Suppressor macrophage treated with lipopolysaccharide for 4 hours (primary cell): ENCODE measurements at regions not wholly inside any gene's neighbourhood (a gene's known extent, or its start where the extent isn't known, plus 50 kb on each side); places are given as distances from the start of the nearest gene placed in this dataset.
"Not testable (repeated sequence)": the region's sequence is repeated elsewhere in the genome, so short reads cannot be mapped to it uniquely, and the experiment has no call there.

Experiments
- DNase-seq: peaks from one replicate; pipeline ENCODE4 v3.0.0-alpha.2; 2020

GRCh38 chr7:86366946-86367345 lies 276.8 kb upstream of the GRM3 start:
- no peak for DNase-seq

GRCh38 chr7:86340407-86340806 lies 303.3 kb upstream of the GRM3 start:
- DNase-seq = not testable (repeated sequence)

- DNase-seq = no peak
Measured at GRCh38 chr7:86339051-86339450, 304.7 kb upstream of the GRM3 start.

- no peak for DNase-seq
Measured at GRCh38 chr7:86328801-86329433, 314.8 kb upstream of the GRM3 start.

- no peak for DNase-seq
Measured at GRCh38 chr7:86326847-86327246, 316.9 kb upstream of the GRM3 start.

GRCh38 chr7:86320889-86321288 lies 322.8 kb upstream of the GRM3 start:
- DNase-seq = no peak

GRCh38 chr7:86320341-86320740 lies 323.4 kb upstream of the GRM3 start:
- no peak for DNase-seq

GRCh38 chr7:86313842-86314241 lies 329.9 kb upstream of the GRM3 start:
- DNase-seq = no peak

GRCh38 chr7:86301301-86301700 lies 342.4 kb upstream of the GRM3 start:
- no peak for DNase-seq

GRCh38 chr7:86295526-86295925 lies 348.2 kb upstream of the GRM3 start:
- DNase-seq = no peak

- DNase-seq = no peak
Measured at GRCh38 chr7:86282014-86282682, 361.6 kb upstream of the GRM3 start.

GRCh38 chr7:86280150-86280549 lies 363.6 kb upstream of the GRM3 start:
- no peak for DNase-seq

- DNase-seq = no peak
Measured at GRCh38 chr7:86262781-86263180, 380.9 kb upstream of the GRM3 start.

GRCh38 chr7:86257894-86258293 lies 385.8 kb upstream of the GRM3 start:
- no peak for DNase-seq

- no peak for DNase-seq
Measured at GRCh38 chr7:86252406-86252805, 391.3 kb upstream of the GRM3 start.

- no peak for DNase-seq
Measured at GRCh38 chr7:86248977-86249376, 394.7 kb upstream of the GRM3 start.

- DNase-seq = no peak
Measured at GRCh38 chr7:86243171-86243570, 400.5 kb upstream of the GRM3 start.

- DNase-seq = no peak
Measured at GRCh38 chr7:86226191-86226590, 417.5 kb upstream of the GRM3 start.

- DNase-seq = no peak
Measured at GRCh38 chr7:86222806-86223205, 420.9 kb upstream of the GRM3 start.

GRCh38 chr7:86214734-86215133 lies 429.0 kb upstream of the GRM3 start:
- DNase-seq = no peak

- no peak for DNase-seq
Measured at GRCh38 chr7:86212976-86213375, 430.7 kb upstream of the GRM3 start.

- DNase-seq = no peak
Measured at GRCh38 chr7:86209036-86209435, 434.7 kb upstream of the GRM3 start.

GRCh38 chr7:86207740-86208139 lies 436.0 kb upstream of the GRM3 start:
- no peak for DNase-seq

- DNase-seq = no peak
Measured at GRCh38 chr7:86202833-86203232, 440.9 kb upstream of the GRM3 start.

GRCh38 chr7:86201767-86202166 lies 441.9 kb upstream of the GRM3 start:
- DNase-seq = no peak
